ENCODE measurements at regions not wholly inside any gene's neighbourhood (a gene's known extent, or its start where the extent isn't known, plus 50 kb on each side); places are given as distances from the start of the nearest gene placed in this dataset.
"Not testable (repeated sequence)": the region's sequence is repeated elsewhere in the genome, so short reads cannot be mapped to it uniquely, and the experiment has no call there.

DNA sequence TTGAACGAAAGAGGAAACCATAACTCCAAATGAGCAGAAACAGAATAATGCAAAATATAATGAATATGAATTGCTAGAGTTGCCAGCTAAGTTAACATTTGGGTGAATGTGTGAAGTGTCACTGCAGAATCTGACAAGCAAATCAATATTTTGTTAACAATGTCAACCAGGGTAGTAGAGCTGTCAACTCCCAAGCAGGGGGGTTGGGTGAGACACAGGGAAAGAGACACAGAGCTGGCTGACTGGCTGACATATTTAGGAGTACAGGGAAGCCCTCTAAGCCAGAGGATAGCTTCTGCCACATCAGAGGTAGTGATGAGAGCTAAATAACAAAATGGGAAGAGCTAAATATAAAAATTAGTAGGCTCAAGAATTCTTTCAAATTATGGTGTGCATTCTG is 393.1 kb upstream of the KCND2 start:
- no peaks in the 10 kb centered on the region for H3K9me3 ChIP-seq (ENCODE audit: control insufficient read depth, low read depth, low read length)
- H3K27me3 ChIP-seq (ENCODE audit: control insufficient read depth, insufficient read depth, low read length): no peaks in the 10 kb centered on the region
- no peak overlapping the region for H3K4me3 ChIP-seq (ENCODE audit: low read length)
- H3K4me1 ChIP-seq (ENCODE audit: control insufficient read depth, low read depth, low read length): no peaks in the 10 kb centered on the region
- no peaks in the 10 kb centered on the region for H3K36me3 ChIP-seq (ENCODE audit: control insufficient read depth, low read depth, low read length)
- no peak overlapping the region for H3K9ac ChIP-seq (ENCODE audit: low read length)
- no peak overlapping the region for H3K27ac ChIP-seq (ENCODE audit: low read length)

GRCh38 chr7:119886007-119886406 is 387.0 kb upstream of the KCND2 start:
- H3K4me3 ChIP-seq (ENCODE audit: low read length): no peak overlapping the region
- no peaks in the 10 kb centered on the region for H3K27me3 ChIP-seq (ENCODE audit: control insufficient read depth, insufficient read depth, low read length)
- no peaks in the 10 kb centered on the region for H3K4me1 ChIP-seq (ENCODE audit: control insufficient read depth, low read depth, low read length)
- no peak overlapping the region for H3K9ac ChIP-seq (ENCODE audit: low read length)
- H3K9me3 ChIP-seq (ENCODE audit: control insufficient read depth, low read depth, low read length): no peaks in the 10 kb centered on the region
- H3K36me3 ChIP-seq (ENCODE audit: control insufficient read depth, low read depth, low read length): no peaks in the 10 kb centered on the region
- no peak overlapping the region for H3K27ac ChIP-seq (ENCODE audit: low read length)

DNA sequence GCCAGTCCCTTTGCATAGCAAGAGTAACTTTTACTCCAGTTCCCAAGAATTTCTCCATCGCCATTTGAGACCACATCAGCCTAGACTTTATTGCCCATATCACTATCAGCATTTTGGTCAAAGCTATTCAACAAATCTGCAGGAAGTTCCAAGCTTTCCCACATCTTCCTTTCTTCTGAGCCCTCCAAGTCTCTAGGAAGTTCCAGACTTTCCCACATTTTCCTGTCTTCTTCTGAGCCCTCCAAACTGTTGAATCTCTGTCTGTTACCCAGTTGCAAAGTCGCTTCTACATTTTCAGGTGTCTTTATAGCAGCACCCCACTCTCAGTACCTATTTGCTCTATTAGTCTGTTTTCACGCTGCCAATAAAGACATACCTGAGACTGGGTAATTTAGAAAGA is 386.4 kb upstream of the KCND2 start:
- H3K4me3 ChIP-seq (ENCODE audit: low read length); H3K9me3 ChIP-seq (ENCODE audit: control insufficient read depth, low read depth, low read length); H3K9ac ChIP-seq (ENCODE audit: low read length); H3K27ac ChIP-seq (ENCODE audit: low read length); H3K36me3 ChIP-seq (ENCODE audit: control insufficient read depth, low read depth, low read length); H3K4me1 ChIP-seq (ENCODE audit: control insufficient read depth, low read depth, low read length); H3K27me3 ChIP-seq (ENCODE audit: control insufficient read depth, insufficient read depth, low read length): not testable (repeated sequence)

- no peaks in the 10 kb centered on the region for H3K9me3 ChIP-seq (ENCODE audit: control insufficient read depth, low read depth, low read length)
- H3K4me1 ChIP-seq (ENCODE audit: control insufficient read depth, low read depth, low read length): no peaks in the 10 kb centered on the region
- no peak overlapping the region for H3K4me3 ChIP-seq (ENCODE audit: low read length)
- H3K9ac ChIP-seq (ENCODE audit: low read length): no peak overlapping the region
- no peaks in the 10 kb centered on the region for H3K36me3 ChIP-seq (ENCODE audit: control insufficient read depth, low read depth, low read length)
- H3K27ac ChIP-seq (ENCODE audit: low read length): no peak overlapping the region
- H3K27me3 ChIP-seq (ENCODE audit: control insufficient read depth, insufficient read depth, low read length): no peaks in the 10 kb centered on the region
These were observed 384.7 kb upstream of the KCND2 start for GRCh38 chr7:119888251-119888650.

- Histone ChIP-seq H3K4me3 (ENCODE audit: low read length) (no peak overlapping the region), H3K9ac (ENCODE audit: low read length) (no peak overlapping the region), H3K27me3 (ENCODE audit: control insufficient read depth, insufficient read depth, low read length) (no peaks in the 10 kb centered on the region), H3K9me3 (ENCODE audit: control insufficient read depth, low read depth, low read length) (no peaks in the 10 kb centered on the region), H3K27ac (ENCODE audit: low read length) (no peak overlapping the region), H3K4me1 (ENCODE audit: control insufficient read depth, low read depth, low read length) (no peaks in the 10 kb centered on the region), H3K36me3 (ENCODE audit: control insufficient read depth, low read depth, low read length) (no peaks in the 10 kb centered on the region)
These were observed 382.3 kb upstream of the KCND2 start for GRCh38 chr7:119890631-119891030.

DNA sequence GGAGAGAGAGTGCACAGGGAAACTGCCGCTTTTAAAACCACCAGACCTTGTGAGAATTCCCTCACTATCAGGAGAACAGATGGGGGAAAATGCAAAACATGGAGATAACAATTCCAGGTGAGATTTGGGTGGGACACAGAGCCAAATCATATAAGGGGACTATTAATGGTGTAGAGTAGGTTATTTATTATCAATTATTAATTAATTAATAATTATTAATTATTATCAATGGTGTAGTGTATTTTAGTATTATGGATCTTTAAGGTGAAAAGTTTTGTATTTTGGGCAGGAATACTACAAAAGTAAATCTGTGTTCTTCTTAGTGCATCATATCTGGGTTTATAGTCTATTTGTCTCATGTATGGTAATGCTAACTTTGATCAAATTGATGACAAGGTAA is 377.7 kb upstream of the KCND2 start:
- H3K27ac ChIP-seq (ENCODE audit: low read length): no peak overlapping the region
- no peak overlapping the region for H3K9ac ChIP-seq (ENCODE audit: low read length)
- H3K9me3 ChIP-seq (ENCODE audit: control insufficient read depth, low read depth, low read length): no peaks in the 10 kb centered on the region
- H3K27me3 ChIP-seq (ENCODE audit: control insufficient read depth, insufficient read depth, low read length): no peaks in the 10 kb centered on the region
- H3K4me1 ChIP-seq (ENCODE audit: control insufficient read depth, low read depth, low read length): no peaks in the 10 kb centered on the region
- H3K36me3 ChIP-seq (ENCODE audit: control insufficient read depth, low read depth, low read length): no peaks in the 10 kb centered on the region
- no peak overlapping the region for H3K4me3 ChIP-seq (ENCODE audit: low read length)

DNA sequence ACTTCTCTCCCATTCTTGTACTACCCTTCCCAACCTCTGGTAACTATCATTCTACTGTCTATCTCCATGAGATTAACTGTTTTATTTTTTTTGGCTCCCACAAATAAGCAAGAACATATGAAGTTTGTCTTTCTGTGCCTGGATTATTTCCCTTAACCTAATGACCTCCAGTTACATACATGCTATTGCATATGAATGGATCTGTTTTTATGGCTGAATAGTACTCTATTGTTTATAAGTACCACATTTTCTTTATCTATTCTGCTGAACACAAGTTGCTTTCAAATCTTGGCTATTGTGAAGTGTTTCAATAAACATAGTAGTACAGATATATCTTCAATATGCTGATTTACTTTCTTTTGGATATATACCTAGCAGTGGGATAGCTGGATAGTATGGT is 376.6 kb upstream of the KCND2 start:
- no peak overlapping the region for H3K27ac ChIP-seq (ENCODE audit: low read length)
- no peak overlapping the region for H3K4me3 ChIP-seq (ENCODE audit: low read length)

DNA sequence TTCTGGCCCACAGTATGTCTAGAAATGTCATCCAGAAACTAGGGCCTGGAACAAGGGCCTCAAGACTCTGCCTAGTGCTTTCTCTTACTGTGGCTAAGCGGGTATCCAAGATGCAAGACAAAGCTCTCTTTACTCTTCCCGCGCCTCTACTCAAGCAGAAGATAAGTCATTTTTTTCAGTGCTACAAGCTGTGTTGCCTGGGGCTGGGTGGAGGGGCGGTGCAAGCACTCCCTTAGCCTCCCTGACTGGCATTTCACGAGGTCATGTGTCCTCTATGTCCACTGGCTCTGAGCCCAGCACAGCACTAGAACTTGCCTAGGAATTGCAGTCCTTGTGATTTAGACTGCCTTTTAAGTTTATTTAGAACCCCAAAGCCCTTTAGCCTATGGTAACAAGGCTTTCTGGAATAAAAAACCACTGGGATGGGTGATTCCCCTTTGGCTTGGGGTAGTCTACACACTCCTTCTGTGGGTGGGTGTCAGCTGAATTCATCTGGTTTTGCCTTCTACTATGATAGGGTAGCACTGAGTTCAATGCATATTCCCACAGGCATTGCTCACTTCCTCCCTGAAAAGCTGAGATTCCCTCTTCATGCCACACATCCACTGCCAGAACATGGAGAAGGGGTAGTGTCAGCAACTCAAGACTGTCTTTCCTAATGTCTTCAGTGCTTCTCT is 371.8 kb upstream of the KCND2 start:
- H3K4me1 ChIP-seq (ENCODE audit: control insufficient read depth, low read depth, low read length): no peaks in the 10 kb centered on the region
- H3K9ac ChIP-seq (ENCODE audit: low read length): no peak overlapping the region
- H3K27ac ChIP-seq (ENCODE audit: low read length): no peak overlapping the region
- H3K4me3 ChIP-seq (ENCODE audit: low read length): no peak overlapping the region
- no peaks in the 10 kb centered on the region for H3K27me3 ChIP-seq (ENCODE audit: control insufficient read depth, insufficient read depth, low read length)
- H3K9me3 ChIP-seq (ENCODE audit: control insufficient read depth, low read depth, low read length): no peaks in the 10 kb centered on the region
- no peaks in the 10 kb centered on the region for H3K36me3 ChIP-seq (ENCODE audit: control insufficient read depth, low read depth, low read length)

More for the DNA sequence above, 376.6 kb upstream of the KCND2 start:
- no peaks in the 10 kb centered on the region for H3K36me3 ChIP-seq (ENCODE audit: control insufficient read depth, low read depth, low read length)
- no peak overlapping the region for H3K9ac ChIP-seq (ENCODE audit: low read length)
- no peaks in the 10 kb centered on the region for H3K27me3 ChIP-seq (ENCODE audit: control insufficient read depth, insufficient read depth, low read length)
- H3K4me1 ChIP-seq (ENCODE audit: control insufficient read depth, low read depth, low read length): no peaks in the 10 kb centered on the region
- no peaks in the 10 kb centered on the region for H3K9me3 ChIP-seq (ENCODE audit: control insufficient read depth, low read depth, low read length)

- H3K9me3 ChIP-seq (ENCODE audit: control insufficient read depth, low read depth, low read length): no peaks in the 10 kb centered on the region
- no peak overlapping the region for H3K27ac ChIP-seq (ENCODE audit: low read length)
- no peaks in the 10 kb centered on the region for H3K4me1 ChIP-seq (ENCODE audit: control insufficient read depth, low read depth, low read length)
- H3K27me3 ChIP-seq (ENCODE audit: control insufficient read depth, insufficient read depth, low read length): no peaks in the 10 kb centered on the region
- H3K4me3 ChIP-seq (ENCODE audit: low read length): no peak overlapping the region
- H3K36me3 ChIP-seq (ENCODE audit: control insufficient read depth, low read depth, low read length): no peaks in the 10 kb centered on the region
- no peak overlapping the region for H3K9ac ChIP-seq (ENCODE audit: low read length)
These were observed 369.9 kb upstream of the KCND2 start for GRCh38 chr7:119903085-119903484.

DNA sequence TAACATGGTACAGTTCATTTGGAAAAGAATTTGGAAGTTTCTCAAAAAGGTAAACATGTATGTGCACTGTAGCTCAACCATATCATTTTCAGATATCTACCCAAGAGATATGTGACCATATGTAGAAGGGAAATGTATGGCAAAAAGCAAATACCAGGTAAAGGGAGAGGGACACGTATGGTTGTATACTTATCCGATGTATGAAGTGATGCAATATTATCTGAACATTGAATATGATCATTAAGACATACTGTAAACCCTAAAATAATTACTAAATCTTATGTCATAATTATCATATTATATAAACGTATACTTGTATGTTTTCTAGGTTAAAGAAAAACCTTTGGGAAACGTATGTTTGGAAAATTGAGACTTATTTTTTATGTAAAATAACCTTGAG is 367.5 kb upstream of the KCND2 start:
- Histone ChIP-seq H3K9me3 (ENCODE audit: control insufficient read depth, low read depth, low read length) (no peaks in the 10 kb centered on the region), H3K4me1 (ENCODE audit: control insufficient read depth, low read depth, low read length) (no peaks in the 10 kb centered on the region), H3K36me3 (ENCODE audit: control insufficient read depth, low read depth, low read length) (no peaks in the 10 kb centered on the region), H3K9ac (ENCODE audit: low read length) (no peak overlapping the region), H3K27me3 (ENCODE audit: control insufficient read depth, insufficient read depth, low read length) (no peaks in the 10 kb centered on the region), H3K4me3 (ENCODE audit: low read length) (no peak overlapping the region), H3K27ac (ENCODE audit: low read length) (no peak overlapping the region)

- no peak overlapping the region for H3K27ac ChIP-seq (ENCODE audit: low read length)
These were observed 364.0 kb upstream of the KCND2 start for GRCh38 chr7:119908948-119909347.

DNA sequence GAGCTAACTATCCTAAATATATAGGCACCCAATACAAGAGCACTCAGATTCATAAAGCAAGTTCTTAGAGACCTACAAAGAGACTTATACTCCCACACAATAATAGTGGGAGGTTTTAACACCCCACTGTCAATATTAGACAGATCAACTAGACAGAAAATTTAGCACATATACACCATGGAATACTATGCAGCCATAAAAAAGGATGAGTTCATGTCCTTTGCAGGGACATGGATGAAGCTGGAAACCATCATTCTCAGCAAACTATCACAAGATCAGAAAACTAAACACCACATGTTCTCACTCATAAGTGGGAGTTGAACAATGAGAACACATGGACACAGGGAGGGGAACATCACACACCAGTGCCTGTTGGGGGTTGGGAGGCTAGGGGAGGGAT is 358.9 kb upstream of the KCND2 start:
- not testable (repeated sequence) for H3K9ac ChIP-seq (ENCODE audit: low read length); H3K4me1 ChIP-seq (ENCODE audit: control insufficient read depth, low read depth, low read length); H3K4me3 ChIP-seq (ENCODE audit: low read length); H3K27me3 ChIP-seq (ENCODE audit: control insufficient read depth, insufficient read depth, low read length); H3K36me3 ChIP-seq (ENCODE audit: control insufficient read depth, low read depth, low read length); H3K27ac ChIP-seq (ENCODE audit: low read length); H3K9me3 ChIP-seq (ENCODE audit: control insufficient read depth, low read depth, low read length)

More at GRCh38 chr7:119908948-119909347, 364.0 kb upstream of the KCND2 start:
- H3K9ac ChIP-seq (ENCODE audit: low read length): no peak overlapping the region
- no peaks in the 10 kb centered on the region for H3K9me3 ChIP-seq (ENCODE audit: control insufficient read depth, low read depth, low read length)
- no peaks in the 10 kb centered on the region for H3K36me3 ChIP-seq (ENCODE audit: control insufficient read depth, low read depth, low read length)
- H3K27me3 ChIP-seq (ENCODE audit: control insufficient read depth, insufficient read depth, low read length): no peaks in the 10 kb centered on the region
- no peak overlapping the region for H3K4me3 ChIP-seq (ENCODE audit: low read length)
- no peaks in the 10 kb centered on the region for H3K4me1 ChIP-seq (ENCODE audit: control insufficient read depth, low read depth, low read length)

Data from iPS-18a (cell line).